NCI-H345 treated with DMSO at 0.1 percent for 48 hours (cell line): ENCODE measurements at regions not wholly inside any gene's neighbourhood (a gene's known extent, or its start where the extent isn't known, plus 50 kb on each side); places are given as distances from the start of the nearest gene placed in this dataset.
A peak's percentile ranks its signal among the peaks of the same experiment; 100 is the strongest.

ENCODE experiments used
- DNase-seq: peaks from one replicate; lab custom pipeline; 2025; ENCODE audit not compliant: unreplicated experiment; lab: John Stamatoyannopoulos, UW

DNA sequence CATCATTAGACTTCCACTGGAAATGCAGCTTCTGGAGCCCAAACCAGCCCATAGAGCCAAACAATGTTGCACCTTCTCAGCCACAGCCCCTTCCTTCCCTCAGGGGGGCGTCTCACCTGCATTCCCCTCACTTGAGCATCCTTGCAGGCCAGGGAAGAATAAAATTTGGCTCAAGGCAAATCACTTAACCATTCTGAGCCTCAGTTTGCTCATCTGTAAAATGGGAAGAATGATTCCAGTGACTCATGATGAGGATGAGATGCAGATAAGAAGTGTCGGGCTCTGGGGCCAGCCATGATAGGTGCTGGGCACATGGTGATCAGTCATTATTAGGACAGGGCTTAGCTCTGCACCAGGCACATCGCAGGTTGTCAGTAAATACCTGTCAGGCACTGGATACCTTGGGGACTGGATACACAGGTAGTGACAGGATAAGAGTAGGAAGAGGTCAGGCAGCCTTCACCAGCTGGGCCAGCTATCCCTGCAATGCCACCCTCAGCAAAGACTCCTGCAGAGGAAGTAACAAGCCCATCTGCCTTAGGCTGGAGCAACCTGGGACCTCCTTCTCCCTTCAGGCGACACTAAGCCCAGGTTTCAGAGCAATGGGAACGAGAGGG, 208.0 kb upstream of the TNRC6C start:
- no peak for DNase-seq

GRCh38 chr17:77753246-77753645, 205.3 kb upstream of the TNRC6C start:
- DNase-seq = no peak

- DNase-seq = no peak
Measured at GRCh38 chr17:77753691-77754245, 204.7 kb upstream of the TNRC6C start.

GRCh38 chr17:77754956-77755355, 203.5 kb upstream of the TNRC6C start:
- DNase-seq = no peak

DNA sequence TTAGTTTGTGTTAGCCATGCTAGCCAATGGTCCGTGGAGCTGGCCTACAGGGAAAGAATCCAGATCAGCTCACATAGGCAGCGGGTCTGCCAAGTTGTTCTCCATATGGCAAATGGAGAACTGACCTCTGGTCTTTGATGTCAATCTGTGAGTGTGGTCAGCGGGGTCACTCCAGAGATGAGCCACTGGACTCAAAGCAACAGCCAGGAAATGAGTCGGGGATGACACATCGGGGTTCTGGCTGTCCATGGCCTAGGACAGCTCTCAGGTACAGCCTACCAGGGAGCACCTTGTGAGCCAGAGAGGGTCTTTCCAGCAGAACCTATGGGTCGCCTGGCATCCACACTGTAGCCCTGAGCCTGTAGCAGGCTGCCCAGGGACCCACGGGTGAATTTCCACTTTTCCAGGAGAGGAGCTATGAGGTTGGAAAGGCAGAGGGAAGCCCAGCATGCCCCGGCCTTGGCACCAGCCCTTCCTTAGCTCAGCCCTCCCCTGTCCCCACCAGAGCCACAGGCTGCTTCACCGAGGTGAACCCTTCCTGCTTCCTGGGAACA, 203.0 kb upstream of the TNRC6C start:
- no peak for DNase-seq

- DNase-seq = no peak
Measured at GRCh38 chr17:77756028-77756427, 202.5 kb upstream of the TNRC6C start.

DNA sequence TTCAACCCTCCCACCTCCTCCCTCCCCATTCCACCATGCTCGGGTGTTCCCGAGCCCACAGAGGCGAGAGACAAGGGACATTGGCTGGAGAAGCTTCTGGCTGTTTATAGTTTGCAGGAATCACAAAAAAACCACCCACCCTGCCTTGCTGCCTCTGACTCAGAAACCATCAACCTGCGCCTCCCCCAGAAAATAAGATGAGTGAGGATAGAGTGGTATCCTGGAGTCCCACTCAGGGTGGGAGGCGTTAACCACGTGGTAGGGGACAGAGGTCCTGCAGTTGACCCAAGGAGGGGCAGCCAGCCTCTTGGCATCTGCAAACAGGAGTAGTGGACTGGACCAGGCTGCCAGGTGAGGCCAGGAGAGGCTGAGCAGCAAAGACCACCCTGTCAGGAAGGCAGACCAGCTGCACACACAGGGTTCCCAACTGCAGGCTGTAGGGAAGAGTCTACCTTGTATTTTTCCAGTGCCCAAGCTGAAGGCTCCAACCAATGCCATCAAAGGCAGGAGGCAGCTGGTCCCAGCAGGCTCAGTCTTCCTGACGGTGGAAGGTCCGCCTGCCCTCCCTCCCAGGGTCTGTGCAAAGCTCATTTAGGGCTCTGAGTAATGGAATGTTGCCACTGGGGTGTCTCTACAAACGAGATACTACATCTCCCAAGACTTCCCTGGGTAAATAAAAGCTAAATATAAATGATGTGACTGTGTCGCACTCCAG, 201.5 kb upstream of the TNRC6C start:
- no peak for DNase-seq

DNA sequence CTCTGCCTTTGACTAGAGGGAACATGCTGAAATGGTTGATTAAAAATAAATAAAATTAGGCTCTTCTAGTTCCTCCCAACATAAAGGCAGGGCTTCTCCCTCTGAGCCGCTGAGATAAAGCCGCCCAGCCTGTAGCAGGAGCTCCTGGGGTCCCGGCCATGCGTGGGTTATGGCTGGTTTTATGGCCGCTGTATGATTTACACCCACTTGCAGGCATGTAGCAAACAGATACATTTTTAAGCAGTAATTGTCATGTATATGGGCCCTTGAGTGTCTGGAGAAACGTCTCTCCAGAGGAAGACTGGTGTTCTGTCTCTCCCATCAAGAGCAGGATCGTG, 201.0 kb upstream of the TNRC6C start:
- DNase-seq = no peak

GRCh38 chr17:77763023-77763422, 195.5 kb upstream of the TNRC6C start:
- DNase-seq = peak; percentile 14

GRCh38 chr17:77763575-77763974, 194.9 kb upstream of the TNRC6C start:
- no peak for DNase-seq

DNA sequence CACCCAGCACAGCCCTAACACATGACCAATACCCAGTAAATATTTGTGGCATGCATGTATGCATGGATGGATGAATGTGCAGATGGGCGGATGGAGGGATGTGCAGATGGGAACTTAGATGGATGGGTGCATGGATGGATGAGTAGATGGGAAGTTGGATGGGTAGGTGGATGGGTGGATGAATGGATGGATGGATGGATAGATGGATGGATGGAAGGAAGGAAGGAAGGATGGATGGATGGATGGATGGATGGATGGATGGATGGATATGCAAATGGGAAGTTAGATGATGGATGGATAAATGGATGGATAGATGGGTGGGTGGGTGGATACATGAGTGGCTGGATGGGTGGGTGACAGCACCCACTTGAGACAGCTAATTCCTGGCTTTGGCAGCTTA, 193.2 kb upstream of the TNRC6C start:
- DNase-seq = no peak

GRCh38 chr17:77767148-77767547, 191.4 kb upstream of the TNRC6C start:
- no peak for DNase-seq

DNA sequence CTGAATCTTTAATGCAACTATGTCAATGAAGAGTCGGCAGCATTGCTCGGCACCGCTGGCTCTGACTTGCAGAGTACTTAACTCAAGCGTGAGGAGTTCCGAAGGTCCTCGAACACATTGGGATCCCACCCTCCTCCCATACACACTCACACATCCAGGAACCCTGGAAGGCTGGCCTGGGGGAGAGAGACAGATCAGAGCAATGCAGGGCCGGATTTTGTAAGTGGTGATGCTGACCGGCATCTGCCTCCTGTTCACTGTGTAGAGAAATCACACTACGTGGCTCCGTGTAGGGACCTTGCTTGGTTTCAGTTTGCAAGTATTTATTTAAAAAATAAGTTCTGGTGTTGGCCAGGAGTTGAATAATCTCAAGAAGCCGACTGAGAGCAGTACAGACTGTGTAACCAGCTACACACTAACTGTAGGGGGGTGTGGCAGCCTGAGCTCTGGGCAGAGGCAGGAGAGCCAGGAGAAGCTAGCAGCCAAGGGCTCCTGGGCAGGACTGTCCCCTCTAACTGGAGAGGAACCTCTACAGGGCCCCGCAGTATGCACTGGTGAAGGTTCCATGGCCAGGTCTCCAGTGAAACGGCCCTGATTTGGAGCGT, 190.2 kb upstream of the TNRC6C start:
- DNase-seq = no peak

DNA sequence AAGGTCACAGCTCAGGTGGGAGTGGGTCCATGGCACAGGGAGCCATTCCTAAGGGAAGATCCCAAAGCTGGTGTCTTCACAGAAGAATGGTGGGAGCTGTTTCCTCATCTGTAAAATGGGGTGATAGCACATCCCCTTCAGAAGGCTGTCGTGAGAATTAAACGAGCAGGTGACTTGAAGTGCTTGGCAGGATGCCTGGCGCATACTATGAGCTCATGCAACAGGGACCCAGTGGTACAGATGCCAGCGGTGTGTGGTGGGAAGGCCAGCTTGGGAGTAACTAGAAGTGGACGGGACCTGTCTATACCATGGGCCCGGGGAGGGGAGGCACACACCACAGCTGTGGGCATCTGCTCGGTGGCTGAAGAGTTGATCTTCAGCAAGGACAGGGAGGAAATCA, 189.3 kb upstream of the TNRC6C start:
- peak; percentile 25 for DNase-seq

- DNase-seq = no peak
Measured at GRCh38 chr17:77769762-77770161, 188.7 kb upstream of the TNRC6C start.

DNA sequence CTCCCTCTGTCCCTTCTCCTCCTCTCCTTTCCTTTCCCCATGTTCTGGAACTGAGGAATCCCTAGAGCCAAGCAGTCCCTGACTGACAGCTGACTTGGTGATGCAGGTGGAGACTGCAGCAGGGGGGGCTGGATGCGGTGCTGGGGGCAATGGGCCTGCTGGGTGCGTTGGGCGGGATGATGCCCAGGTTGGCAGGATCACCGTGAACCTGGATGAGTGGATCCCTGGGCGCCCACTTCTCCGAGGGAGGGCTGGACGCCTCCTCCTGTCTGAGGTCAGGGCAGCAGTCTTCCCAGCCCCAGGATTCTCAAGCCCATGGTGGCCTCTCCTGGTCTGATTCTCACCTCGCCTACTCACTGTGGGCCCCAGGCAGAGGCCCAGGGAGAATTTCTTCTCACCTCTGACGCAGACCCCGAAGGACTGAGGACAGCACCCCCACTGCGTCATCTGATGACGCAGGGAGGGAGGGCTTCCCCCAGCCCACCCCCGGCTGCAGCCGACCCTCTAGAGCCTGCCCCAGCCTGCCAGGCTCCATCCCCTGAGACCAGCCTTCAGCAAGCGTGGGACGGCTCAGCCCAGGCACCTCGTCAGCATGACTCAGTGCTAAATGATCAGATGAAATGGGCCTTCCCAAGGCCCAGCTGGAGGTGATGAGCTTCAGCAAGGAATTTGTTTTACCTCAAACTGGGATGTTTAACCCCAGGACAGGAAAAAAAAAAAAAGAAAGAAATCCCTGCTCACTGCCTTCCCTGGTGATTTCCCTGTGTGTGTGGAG, 188.0 kb upstream of the TNRC6C start:
- no peak for DNase-seq

- DNase-seq = no peak
Measured at GRCh38 chr17:77771145-77771544, 187.4 kb upstream of the TNRC6C start.

GRCh38 chr17:77771587-77771986, 186.9 kb upstream of the TNRC6C start:
- no peak for DNase-seq

GRCh38 chr17:77771998-77772397, 186.5 kb upstream of the TNRC6C start:
- no peak for DNase-seq

- no peak for DNase-seq
Measured at GRCh38 chr17:77772461-77772897, 186.0 kb upstream of the TNRC6C start.

- no peak for DNase-seq
Measured at GRCh38 chr17:77772899-77773358, 185.6 kb upstream of the TNRC6C start.
